D341Med (cell line): ENCODE measurements at regions not wholly inside any gene's neighbourhood (a gene's known extent, or its start where the extent isn't known, plus 50 kb on each side); places are given as distances from the start of the nearest gene placed in this dataset.

Source experiments
- DNase-seq: peaks from one replicate; pipeline ENCODE4 v3.0.0; 2012; ENCODE audit warnings: low spot score

DNA sequence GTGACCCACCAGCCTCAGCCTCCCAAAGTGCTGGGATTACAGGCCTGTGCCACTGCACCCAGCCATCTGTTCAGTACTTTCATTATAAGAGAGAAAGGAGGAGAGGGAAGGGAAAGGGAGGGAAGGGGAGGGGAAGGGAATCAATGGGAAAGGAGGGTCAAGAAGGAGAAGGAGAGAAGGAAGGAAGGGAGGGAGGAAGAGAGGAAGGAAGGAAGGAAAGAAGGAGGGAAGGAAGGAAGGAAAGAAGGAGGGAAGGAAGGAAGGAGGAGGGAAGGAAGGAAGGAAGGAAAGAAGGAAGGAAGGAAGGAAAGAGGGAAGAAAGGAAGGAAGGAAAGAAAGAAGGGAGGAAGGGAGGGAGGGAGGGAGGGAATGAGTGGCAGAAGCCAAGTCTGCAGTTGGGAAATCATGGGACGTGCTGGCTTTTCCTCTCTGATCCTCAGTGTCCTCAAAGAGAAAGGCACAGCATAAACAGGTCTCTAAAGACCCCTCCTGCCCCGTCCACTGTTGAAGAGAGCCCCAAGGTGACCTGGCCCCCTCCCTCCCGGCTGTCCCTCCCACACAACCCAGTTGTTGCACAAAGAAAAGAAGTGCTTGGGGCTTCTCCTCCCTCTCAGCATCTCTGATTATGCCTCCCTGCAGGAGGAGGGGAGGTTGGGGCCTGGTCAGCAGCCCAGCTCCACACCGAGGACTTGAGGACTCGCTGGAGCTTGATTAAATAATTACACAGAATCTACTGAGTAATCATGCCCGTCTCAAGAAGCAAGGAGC, 69.1 kb upstream of the TOP1 start:
- DNase-seq = no peak

DNA sequence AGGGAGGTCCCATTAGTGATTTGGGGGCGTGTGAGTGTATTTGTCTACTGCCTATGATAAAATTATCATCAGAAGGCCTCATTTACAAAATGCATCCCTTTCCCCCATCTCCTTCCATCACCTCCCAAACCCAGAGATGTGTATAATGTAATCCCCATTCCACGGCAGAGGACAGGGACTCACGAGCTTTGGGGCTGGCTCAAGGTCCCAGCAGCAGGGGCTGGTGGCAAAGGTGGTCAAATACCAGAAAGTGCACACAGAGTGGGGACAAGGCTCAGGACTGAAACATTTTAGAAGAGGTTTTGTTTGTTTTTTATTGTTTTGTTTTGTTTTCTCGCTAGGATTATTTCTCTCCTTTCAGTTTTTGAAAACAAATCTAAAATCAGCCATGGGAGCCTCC, 68.5 kb upstream of the TOP1 start:
- no peak for DNase-seq

DNA sequence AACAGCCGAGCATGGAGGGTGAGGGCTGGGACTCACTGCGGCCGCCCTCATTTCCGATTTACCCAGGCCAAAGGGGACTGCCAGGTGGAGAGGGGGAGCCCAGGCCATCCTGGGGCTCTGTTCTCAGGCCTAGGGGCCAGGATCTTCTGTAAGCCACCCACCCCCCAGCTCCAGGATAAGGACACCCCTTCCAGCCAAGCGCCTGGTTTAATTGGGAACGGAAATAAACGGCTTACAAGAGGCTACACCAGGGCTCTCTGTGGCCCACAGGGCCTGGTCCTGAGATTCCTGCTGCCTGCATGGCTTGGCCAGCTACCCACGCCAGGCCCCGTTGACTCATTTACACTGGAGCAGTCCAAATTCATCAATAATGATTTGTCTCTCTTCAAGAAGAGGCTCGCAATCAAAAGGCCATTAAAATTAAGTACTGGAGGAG, 68.1 kb upstream of the TOP1 start:
- no peak for DNase-seq

DNA sequence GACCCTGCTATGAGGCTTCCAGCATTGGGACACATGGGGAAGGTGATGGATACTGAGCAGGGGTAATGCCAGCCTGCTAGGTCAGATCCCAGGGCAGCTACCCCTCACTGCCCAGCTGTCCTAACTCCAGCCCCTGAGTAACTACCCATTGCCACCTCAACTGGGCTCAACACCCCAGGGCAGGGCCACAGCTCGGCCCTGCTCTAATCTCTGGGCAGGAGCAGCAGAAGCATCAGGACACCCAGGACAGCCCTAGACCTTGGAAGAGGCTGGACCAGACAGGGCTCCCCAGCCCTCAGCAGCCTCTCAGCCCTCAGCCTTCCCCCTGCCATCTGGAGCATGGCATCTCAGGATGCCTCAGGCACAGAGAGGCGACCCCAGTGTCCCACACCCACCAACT, 67.4 kb upstream of the TOP1 start:
- DNase-seq = no peak

DNA sequence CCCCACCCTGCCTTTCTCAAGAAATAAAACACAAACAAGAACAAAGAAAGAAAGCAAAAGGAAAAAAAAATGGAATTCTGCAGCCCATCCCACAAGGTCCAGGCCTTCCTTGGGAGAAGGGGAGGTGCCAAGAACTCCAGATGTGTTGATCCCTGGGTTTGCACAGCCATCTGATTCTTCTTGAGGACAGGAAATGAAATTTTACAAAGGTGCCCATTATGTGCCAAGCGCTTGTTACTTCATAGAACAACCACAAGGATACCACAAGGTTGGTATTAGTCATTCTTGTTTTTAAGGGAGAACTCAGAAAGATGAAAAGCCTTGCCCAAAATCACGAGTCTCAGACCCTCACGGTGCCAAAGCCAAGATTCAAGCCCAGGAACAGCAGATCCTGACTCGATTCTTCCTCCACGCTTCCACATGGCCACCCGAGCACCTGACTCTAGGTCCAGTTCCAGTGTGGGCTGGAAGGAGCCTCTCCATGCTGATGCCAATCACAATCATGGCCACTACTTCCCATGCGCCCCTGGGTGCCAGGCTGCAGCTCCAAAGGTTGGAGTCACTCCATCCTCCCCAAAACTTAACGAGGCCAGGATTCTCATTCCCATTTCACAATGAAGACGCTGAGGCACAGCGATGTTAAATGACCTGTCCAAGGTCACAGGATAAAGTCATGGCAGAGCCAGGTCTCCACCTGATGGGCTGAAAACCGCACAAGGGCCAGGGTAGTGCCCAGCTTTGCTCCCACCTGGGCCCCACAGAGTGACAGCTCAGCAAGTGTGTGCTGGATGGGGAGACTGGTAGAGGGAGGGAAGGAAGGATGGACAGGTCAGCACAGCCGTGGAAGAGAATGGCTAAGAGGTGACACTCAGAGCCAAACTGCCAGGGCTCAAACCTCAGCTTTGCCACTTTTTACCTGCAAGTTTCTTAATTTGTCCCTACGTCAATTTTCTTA, 66.7 kb upstream of the TOP1 start:
- DNase-seq = no peak

DNA sequence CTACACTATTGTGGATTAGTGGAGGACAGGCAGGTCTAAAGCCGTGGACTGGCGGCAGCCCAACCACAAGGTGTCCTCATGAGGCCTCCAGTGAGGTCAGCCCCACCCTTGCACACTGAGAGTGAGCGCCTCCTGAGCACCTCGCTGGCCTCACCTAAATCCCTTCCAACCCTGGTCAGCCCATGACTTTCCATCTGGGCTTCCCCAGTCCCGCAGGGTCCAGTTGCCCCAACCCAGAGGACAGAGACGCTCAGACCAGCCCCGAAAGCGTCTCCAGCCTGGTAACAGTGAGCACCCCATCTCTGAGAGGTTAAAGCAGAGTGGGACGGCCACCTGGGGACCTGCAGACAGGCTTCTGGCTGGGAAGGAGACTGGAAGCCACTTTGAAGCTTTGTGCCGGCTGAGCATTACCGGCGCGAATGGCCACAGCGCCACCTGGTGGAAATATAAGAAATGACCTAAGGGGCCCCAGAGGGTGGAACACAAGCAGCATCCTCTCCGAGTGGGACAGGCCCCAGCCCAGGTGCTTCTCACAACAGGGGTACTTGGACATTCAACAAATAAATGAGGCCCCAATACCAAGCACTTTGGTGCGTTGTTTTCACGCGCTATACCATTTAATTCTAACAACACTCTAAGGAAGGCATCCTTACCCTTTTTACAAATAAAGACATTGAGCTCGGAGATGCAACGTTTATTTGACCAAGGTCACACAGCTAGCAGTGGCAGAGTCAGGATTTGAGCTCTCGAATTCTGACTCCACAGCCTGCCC, 65.7 kb upstream of the TOP1 start:
- peak; percentile 87 for DNase-seq

DNA sequence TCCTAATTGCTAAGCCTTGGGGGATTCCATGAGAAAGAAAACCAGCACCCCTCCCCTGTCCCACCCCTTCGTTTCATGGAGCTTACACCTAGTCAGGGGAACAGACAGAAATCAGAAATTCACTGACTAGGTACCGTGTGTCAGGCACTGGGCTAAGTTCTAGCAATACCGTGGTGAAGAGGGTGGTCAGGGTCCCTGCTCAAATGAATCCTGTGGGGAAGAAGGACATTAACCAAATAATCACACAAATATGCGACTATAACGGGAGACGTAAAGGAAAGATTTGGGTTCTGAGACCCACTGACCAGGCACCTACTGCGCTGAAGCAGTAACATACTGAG, 65.1 kb upstream of the TOP1 start:
- DNase-seq = no peak

DNA sequence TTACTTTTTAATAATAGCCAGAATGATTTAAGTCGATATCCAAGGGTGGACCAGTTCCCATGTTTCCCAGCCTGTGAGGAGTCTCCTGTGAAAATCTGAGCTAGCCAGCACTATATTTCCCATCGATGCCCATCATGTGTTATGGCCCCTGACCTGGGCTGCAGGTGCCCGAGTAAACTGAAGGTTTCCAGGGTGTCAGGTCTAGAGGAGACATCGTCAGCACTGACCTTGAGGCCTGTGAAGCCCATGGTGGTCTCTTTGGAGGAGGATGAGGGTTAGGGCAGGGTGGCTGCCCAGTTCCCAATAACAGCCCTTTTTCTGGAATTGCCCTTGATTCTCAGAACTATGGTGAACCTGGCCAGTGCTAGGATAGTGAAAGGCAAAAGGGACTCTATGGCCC, 63.0 kb upstream of the TOP1 start:
- no peak for DNase-seq

DNA sequence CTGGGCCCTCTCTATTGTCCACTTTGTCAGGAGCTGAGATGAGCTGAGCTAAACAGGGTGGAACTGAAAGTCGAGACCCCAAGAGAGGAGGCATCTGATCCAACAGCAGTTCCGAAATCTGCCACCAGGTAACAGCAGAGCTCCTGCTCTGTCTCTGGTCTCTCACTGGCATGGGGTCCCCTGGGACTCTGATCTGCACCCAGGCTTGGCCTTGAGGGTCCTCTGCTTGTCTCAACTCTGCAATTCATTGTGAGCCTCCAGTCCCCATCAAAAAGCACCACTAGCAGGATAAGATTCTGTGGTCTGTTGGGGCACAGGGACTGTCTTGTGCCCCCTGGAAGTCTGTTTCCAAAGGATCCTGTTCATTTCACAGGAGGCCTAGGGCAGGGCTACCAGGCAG, 62.5 kb upstream of the TOP1 start:
- DNase-seq = no peak

DNA sequence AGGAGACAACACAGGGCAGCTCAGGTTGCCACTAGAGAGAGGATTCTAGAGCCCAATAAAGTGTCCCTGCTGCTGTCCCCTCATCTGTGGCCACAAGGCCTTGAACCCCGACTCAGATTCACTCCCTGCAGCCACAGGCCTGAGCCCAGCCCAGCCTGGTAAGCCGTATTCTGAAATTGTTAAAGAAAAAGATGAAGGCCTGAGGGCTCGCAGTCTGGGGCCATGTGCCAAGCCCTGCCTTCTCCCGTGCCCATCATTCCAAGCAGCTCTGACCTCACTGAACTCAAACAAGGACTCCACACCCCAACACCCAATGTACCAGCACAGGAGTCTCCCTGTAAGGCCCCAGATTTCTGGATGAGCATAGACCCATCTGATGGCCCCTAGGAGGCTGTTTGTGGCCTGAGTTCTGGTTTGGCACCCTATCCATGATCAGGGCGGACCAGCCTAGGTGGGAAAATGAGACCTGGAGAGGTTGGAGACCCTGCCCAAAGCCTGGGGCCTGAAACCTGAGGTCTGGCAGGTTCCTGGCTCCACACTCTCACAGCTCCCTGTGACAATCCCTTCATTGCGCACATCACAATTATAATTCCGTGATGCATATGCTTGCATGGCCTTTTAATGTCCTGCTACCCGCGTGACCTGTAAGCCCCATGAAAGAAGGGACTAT, 62.0 kb upstream of the TOP1 start:
- no peak for DNase-seq

DNA sequence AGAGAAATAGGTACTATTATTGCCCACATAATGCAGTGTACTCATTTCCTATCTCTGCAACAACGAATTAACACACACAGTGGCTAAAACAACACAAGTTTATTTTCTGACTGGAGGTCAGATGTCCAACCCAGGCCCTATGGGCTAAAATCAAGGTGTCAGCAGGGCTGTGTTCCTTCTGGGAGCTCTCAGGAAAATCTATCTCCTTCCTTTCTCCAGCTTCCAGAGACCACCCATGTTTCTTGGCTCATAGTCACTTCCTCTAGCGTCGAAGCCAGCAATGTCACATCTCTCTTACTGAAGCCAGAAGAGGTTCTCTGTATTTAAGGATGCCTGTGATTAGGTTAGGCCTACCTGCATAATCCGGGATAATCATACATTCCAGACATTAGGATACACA, 60.9 kb upstream of the TOP1 start:
- DNase-seq = no peak

DNA sequence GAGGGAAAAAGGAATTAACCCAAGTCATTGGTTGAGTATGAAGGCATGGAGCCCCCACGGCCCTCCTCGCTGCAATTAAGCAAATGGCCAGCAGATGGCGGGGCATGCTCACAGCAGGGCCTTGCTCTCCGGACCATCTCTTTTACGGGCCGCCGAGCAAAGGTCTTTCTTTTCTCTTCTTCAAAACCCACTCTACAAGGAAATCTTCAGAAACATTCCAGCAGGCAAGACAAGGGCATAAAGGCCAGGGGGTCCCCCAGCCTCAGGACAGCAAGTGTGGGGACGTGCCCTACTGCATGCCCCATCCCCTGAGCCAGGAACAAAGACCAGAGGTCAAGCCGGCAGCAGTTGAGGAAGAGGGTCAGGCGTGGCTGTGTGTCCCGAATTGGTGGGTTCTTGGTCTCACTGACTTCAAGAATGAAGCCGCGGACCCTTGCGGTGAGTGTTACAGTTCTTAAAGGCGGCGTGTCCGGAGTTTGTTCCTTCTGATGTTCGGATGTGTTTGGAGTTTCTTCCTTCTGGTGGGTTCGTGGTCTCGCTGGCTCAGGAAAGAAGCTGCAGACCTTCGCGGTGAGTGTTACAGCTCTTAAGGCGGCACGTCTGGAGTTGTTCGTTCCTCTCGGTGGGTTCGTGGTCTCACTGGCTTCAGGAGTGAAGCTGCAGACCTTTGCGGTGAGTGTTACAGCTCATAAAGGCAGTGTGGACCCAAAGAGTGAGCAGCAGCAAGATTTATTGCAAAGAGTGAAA, 59.6 kb upstream of the TOP1 start:
- peak; percentile 89 for DNase-seq

DNA sequence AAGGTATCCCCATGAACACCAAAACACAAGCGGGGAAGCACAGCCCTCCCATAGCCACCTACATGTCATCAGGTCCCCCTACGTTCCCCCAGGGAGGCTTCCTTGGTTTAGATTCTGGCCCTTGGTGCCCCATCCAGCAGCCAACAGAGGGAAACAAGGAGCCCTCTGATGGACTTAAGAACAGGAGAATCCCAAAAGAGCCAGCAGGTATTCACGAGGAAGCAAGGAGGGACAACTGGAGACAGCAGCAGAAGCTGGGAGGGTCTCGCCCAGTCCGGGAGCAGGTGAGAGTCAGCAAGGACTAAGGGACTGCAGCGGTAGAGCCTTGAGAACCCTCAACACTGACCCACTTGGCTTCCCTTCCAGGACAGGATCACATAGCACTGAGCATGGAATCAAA, 58.4 kb upstream of the TOP1 start:
- no peak for DNase-seq

DNA sequence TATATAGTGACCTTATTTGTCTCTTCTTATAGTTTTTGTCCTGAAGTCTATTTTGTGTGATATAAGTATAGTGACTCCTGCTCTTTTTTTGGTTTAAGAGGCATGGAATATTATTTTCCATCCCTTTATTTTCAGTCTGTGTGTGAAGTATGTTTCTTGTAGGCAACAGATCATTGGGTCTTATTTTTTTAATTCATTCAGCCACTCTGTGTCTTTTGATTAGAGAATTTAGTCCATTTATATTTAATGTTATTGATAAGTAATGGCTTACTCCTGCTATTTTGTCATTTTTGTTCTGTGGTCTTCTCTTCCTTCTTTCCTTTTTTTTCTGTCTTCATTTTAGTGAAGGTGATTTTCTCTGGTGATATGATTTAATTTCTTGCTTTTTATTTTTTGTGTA, 51.4 kb upstream of the TOP1 start:
- DNase-seq = no peak

DNA sequence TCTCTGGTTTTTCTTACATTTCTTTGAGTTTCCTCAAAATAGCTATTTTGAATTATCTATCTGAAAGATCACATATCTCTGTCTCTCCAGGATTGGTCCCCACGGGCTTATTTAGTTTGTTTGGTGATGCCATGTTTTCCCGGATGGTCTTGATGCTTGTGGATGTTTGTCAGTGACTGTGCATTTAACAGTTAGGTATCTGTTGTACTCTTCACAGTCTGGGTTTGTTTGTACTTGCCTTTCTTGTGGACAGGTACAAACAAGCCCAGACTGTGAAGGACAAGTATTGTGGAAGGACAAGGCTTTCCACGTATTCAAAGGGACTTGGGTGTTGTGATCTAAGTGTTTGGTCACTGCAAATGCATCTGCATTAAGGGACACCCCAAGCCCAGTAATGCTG, 49.9 kb upstream of the TOP1 start:
- DNase-seq = no peak
